ENCODE measurements at regions not wholly inside any gene's neighbourhood (a gene's known extent, or its start where the extent isn't known, plus 50 kb on each side); places are given as distances from the start of the nearest gene placed in this dataset.

DNA sequence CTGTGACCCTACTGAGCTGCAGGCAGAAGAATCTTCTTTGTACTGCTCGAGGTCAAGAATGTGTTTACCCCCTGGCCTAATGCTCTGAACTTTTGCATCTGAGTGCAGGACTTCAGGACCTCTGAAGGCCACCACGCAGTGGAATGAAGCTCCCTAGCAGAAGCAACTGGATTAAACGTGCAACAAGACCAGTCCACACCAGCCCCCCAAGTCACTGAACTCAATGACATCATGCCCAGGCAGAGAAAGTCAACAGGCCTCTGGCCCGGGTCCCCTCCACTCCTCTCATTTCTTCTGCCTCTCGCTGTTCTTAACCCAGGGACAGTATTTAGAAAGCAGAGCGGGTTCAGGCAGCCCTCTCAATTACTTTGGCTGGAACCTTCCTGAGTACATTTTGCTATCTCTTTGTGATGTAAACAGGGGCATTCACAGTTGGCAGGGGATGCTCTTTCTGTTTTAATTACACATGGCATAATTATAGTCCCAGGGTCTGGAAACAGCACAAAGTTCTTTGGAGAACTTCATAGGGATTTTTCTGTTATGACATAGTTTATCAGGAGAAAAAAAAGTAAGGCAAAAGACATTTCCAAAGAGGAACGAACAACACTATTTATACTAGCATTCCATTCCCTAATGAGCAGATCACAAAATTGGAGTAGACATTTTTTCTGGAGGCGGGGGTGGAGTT is 108.2 kb upstream of the SPATA31D4 start (continued):
- no peak for TF ChIP-seq CBX8 (IDR thresholded peaks at IDR 0.05; ENCODE audit: borderline replicate concordance, extremely low read depth, low read depth, low read length, poor library complexity, severe bottlenecking)
- no peak for TF ChIP-seq CREB3 (tag; conservative IDR thresholded peaks at IDR 0.05; ENCODE audit: low read depth)
- no peak for TF ChIP-seq LEF1 (IDR thresholded peaks at IDR 0.05)
- TF ChIP-seq NFRKB (IDR thresholded peaks at IDR 0.05; ENCODE audit: low read depth) = no peak
- no peak for TF ChIP-seq PBX2 (CRISPR knock-in tag; IDR thresholded peaks at IDR 0.05; ENCODE audit: low read depth)
- TF ChIP-seq PBX2 (tag; conservative IDR thresholded peaks at IDR 0.05; ENCODE audit: low read depth) = no peak
- TF ChIP-seq CEBPB (tag; IDR thresholded peaks at IDR 0.05) = no peak
- TF ChIP-seq THAP7 (CRISPR knock-in tag; IDR thresholded peaks at IDR 0.05) = no peak
- TF ChIP-seq CLOCK (CRISPR knock-in tag; IDR thresholded peaks at IDR 0.05; ENCODE audit: borderline replicate concordance) = no peak

All from K562 (cell line).